AG04449 (cell line): ENCODE measurements at regions not wholly inside any gene's neighbourhood (a gene's known extent, or its start where the extent isn't known, plus 50 kb on each side); places are given as distances from the start of the nearest gene placed in this dataset.

Experiments
- CTCF ChIA-PET: fragments of 350-600 bp; formaldehyde crosslinking; extraction: SDS; loops from one replicate; lab custom pipeline; 2021; ENCODE audit warnings: antibody characterized with exemption; lab: Yijun Ruan, JAX
- POLR2A ChIA-PET: fragments of 400-600, 350-600 bp; formaldehyde crosslinking; extraction: SDS; loops from one replicate; lab custom pipeline; 2020; ENCODE audit warnings: antibody characterized with exemption, inconsistent platforms; lab: Yijun Ruan, JAX
- DNase-seq: peaks from one replicate; pipeline ENCODE4 v3.0.0-alpha.2; 2010; ENCODE audit warnings: low read depth, low spot score
- H3K4me3 ChIP-seq: 2 replicates; pipeline ENCODE4 v1.5.1; 2011; ENCODE audit warnings: low read depth, mild to moderate bottlenecking, control low read depth, low read length
- TF ChIP-seq, protein P1 (sequence below): IDR thresholded peaks from one replicate; pipeline ENCODE4 v1.5.1; 2011; ENCODE audit warnings: mild to moderate bottlenecking, moderate library complexity, low read length, control low read depth, inconsistent platforms; ENCODE audit not compliant: insufficient read depth; ENCODE audit errors: missing control alignments

DNA sequence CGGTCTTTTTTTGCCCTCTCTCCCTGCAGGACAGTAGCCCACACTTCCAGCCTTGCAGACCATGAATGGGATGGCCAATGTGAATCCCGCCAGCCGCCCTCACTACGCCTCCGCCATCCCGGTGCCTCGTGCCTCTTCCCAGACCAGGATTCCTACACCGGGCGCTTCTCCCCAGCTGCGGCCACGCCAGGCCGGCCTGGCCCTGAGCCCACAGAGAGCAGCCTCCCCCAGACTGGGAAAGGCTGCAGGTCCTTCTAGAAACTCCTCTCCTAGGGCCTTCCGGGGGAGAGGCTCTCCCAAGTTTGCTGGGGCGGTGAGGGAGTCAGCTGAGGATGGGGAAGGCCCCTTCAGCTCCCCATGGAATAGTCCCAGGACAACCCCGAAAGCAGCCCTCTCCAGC is 83.9 kb downstream of the NAV1 start:
- no peak overlapping the region for H3K4me3 ChIP-seq
- CTCF ChIA-PET: interaction anchor here (0.6 to 4.0 kb wide), 5 partner anchors 8 to 118 kb away, joined by 3 to 11 read pairs (median 4); no protein-coding TSS in a partner anchor
- TF ChIP-seq, protein P1, sequence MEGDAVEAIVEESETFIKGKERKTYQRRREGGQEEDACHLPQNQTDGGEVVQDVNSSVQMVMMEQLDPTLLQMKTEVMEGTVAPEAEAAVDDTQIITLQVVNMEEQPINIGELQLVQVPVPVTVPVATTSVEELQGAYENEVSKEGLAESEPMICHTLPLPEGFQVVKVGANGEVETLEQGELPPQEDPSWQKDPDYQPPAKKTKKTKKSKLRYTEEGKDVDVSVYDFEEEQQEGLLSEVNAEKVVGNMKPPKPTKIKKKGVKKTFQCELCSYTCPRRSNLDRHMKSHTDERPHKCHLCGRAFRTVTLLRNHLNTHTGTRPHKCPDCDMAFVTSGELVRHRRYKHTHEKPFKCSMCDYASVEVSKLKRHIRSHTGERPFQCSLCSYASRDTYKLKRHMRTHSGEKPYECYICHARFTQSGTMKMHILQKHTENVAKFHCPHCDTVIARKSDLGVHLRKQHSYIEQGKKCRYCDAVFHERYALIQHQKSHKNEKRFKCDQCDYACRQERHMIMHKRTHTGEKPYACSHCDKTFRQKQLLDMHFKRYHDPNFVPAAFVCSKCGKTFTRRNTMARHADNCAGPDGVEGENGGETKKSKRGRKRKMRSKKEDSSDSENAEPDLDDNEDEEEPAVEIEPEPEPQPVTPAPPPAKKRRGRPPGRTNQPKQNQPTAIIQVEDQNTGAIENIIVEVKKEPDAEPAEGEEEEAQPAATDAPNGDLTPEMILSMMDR: no peak
- DNase-seq: no peak
- POLR2A ChIA-PET: interaction anchor here (1.2 kb wide), 1 partner anchor 18 kb away, joined by 4 read pairs; no protein-coding TSS in a partner anchor

- TF ChIP-seq, protein P1: no peak
- POLR2A ChIA-PET: interaction anchor here (0.6 to 1.9 kb wide), 6 partner anchors 9 to 90 kb away, joined by 3 to 5 read pairs (median 3); no protein-coding TSS in a partner anchor
- DNase-seq: no peak
- CTCF ChIA-PET: interaction anchor here (0.7 to 5.4 kb wide), 8 partner anchors 15 to 171 kb away, joined by 3 to 49 read pairs (median 4); no protein-coding TSS in a partner anchor
- no peak overlapping the region for H3K4me3 ChIP-seq
Observed at GRCh38 chr1:201624741-201625225, 85.9 kb downstream of the NAV1 start.

GRCh38 chr1:201625226-201625761 is 86.4 kb downstream of the NAV1 start:
- CTCF ChIA-PET: interaction anchor here (0.7 to 5.4 kb wide), 11 partner anchors 8 to 166 kb away, joined by 3 to 49 read pairs (median 3); no protein-coding TSS in a partner anchor
- DNase-seq: peak; percentile 92
- POLR2A ChIA-PET: interaction anchor here (0.6 to 1.9 kb wide), 11 partner anchors 10 to 89 kb away, joined by 3 to 5 read pairs (median 3); no protein-coding TSS in a partner anchor
- TF ChIP-seq, protein P1: peak; percentile 35
- no peak overlapping the region for H3K4me3 ChIP-seq

DNA sequence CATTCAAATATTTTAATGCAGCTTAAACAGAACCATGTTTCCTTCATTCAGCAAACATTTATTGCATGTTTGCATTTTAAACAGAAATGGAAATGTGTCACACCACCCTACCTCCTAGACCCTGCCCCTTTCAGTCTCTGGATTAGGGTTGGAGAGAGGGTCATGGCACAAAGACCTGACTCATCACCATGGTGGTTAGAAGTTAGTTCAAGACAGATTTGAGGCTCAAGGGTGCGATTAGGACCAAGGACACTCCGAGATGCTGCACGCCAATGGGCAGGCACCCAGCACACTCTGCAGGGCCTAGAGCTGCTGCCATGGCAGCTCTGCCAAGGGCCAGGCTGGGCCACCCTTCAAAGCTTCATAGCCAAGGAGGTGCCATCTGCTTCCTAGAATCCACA is 86.9 kb downstream of the NAV1 start:
- POLR2A ChIA-PET: interaction anchor here (0.7 to 1.9 kb wide), 10 partner anchors 10 to 89 kb away, joined by 3 to 5 read pairs (median 3); no protein-coding TSS in a partner anchor
- TF ChIP-seq, protein P1: no peak

DNA sequence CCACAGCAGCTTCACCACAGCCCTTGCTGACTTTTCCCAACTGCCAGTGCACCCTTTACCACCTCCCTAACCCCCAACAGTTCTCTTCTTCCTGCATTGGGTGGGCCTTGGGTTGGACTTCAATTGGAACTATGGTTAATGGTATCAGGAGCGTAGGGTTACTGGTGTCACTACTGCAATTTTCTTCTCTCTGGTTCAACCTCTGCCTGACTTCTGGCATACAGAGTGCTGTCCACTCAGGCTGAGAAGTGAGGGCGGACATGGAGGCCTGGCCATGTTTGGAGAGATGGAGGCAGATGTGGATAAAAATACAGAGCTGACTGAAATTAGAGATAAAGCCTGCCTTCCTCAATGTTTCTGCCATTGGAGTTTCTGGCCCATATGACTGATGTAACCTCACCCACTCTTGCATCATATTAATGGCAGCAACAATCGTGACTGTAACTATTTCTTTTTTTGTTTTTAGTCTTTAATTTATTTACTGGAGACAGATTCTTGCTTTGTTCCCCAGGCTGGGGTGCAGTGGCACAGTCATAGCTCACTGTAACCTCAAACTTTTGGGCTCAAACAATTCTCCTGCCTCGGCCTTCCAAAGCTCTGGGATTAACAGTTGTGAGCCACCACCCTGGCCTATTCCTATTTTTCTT is 87.8 kb downstream of the NAV1 start:
- DNase-seq: no peak
- CTCF ChIA-PET: interaction anchor here (1.0 to 5.4 kb wide), 8 partner anchors 10 to 166 kb away, joined by 3 to 49 read pairs (median 4); no protein-coding TSS in a partner anchor

More for the DNA sequence above, 86.9 kb downstream of the NAV1 start:
- DNase-seq: no peak
- no peak overlapping the region for H3K4me3 ChIP-seq
- CTCF ChIA-PET: interaction anchor here (0.7 to 5.4 kb wide), 10 partner anchors 9 to 167 kb away, joined by 3 to 49 read pairs (median 3); no protein-coding TSS in a partner anchor

More for the DNA sequence above, 87.8 kb downstream of the NAV1 start:
- TF ChIP-seq, protein P1: no peak
- POLR2A ChIA-PET: interaction anchor here (0.7 kb wide), 1 partner anchor 44 kb away, joined by 3 read pairs; no protein-coding TSS in a partner anchor
- H3K4me3 ChIP-seq: no peak overlapping the region
